G401 (cell line): ENCODE measurements at regions not wholly inside any gene's neighbourhood (a gene's known extent, or its start where the extent isn't known, plus 50 kb on each side); places are given as distances from the start of the nearest gene placed in this dataset.

Source experiments
- DNase-seq: peaks from one replicate; pipeline ENCODE4 v3.0.0-alpha.2; 2015; ENCODE audit warnings: low spot score
- in situ Hi-C: cut with HindIII; loops from 2 replicates; pipeline ENCODE4 v1.10.0; 2016; ENCODE audit warnings: low sequenced_read_pairs, mixed read lengths

DNA sequence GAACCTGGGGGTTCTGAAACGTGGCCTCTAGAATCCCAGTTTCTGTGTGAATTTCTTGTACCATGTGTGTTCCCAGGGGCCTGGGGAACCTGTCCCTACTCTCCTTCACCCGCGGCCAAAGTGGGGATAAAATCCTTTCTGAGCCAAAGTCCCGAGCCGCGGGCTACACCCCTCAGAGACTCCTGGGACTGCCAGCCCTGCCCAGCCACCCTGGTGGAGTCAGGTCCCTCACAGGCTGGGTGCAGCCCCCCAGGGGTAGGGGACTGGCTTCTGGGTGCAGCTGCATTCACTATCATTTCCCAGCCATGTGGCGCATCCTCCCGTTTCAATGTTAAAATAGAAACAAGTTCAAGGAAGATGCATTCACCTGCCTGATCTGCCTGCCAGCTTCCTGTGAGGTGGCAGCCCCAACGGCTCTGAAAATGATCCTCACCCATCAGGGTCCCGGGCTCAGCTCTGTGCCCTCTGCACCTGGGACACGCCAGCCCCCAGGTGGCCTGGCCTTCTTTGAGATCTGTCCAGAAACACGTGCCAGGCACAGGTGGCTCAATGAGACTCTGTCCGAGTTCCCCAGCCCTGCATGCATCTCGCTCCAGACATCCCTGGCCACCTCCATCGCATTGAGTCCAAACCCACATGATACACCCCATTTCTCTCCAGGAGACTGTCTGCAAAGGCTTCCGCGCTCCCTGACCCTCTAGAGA, 338.8 kb downstream of the CTTN start:
- DNase-seq, result no peak
- in situ Hi-C loops, result no loop called here

- in situ Hi-C loops, result no loop called here
- DNase-seq, result no peak
Measured at GRCh38 chr11:70737816-70738630, 339.7 kb downstream of the CTTN start.

- DNase-seq, result no peak
- in situ Hi-C loops, result no loop called here
Measured at GRCh38 chr11:70738661-70739060, 340.3 kb downstream of the CTTN start.

GRCh38 chr11:70739091-70739490, 340.8 kb downstream of the CTTN start:
- DNase-seq, result no peak
- in situ Hi-C loops, result no loop called here

DNA sequence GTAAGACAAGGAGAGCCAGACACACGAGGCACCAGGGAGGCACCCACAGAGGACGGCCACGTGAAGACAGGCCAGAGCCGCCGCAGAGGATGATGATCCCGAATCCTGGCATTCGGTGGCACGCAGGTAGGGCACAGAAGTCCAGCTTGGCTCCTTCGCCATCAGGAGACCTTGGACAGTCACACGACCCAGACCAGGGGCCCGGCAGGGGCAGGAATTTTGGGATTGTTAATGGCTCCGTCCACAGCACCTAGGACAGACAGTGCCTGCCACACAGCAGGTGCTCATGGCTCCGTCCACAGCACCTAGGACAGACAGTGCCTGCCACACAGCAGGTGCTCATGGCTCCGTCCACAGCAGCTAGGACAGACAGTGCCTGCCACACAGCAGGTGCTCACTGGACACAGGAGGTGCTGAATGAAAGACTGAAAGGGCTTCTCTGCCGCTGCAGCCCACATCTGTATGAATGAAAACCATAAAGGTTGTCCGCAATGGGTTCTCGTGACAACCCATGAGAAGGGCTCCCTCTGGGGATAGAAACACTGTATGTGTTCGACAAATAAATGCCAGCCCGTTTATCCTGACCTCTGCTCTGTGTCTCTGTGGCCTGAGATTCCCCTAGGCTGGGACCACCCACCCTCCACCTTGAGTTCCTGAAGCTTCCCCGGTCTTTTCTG, 341.6 kb downstream of the CTTN start:
- in situ Hi-C loops, result no loop called here
- no peak for DNase-seq

DNA sequence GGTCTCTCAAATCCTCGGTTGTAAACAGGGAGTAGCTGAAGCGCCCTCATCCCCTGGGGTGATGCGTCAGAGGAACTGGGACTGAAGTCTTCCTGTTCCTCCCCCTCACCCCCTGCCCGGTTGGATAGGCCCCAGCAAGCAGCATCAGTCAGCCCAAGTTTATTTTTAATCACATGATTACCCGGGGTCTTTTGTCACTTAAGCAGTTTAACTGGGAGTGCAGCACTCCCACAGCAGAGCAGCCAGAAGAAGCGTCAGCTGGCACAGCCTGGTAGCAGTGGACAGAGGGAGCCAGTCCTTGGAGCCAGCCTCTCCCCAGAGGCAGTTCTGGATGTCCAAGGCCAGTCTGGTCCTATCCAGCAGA, 342.1 kb downstream of the CTTN start:
- DNase-seq, result no peak
- in situ Hi-C loops, result no loop called here

DNA sequence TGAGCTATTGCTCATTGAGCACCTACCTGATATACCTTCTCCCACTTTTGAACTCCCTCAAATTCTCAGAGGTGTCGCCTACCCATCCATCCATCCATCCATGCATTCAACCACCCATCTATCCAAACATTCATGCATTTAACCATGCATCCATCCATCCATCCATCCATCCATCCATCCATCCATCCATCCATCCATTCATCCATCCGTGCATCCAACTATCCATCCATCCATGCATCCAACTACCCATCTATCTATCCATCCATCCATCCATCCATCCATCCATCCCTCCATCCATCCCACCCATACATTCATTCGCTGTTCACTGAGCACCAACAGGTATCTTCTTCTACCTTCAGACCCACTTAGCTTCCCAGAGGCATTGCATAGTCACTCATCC, 342.8 kb downstream of the CTTN start:
- in situ Hi-C loops, result no loop called here
- no peak for DNase-seq

DNA sequence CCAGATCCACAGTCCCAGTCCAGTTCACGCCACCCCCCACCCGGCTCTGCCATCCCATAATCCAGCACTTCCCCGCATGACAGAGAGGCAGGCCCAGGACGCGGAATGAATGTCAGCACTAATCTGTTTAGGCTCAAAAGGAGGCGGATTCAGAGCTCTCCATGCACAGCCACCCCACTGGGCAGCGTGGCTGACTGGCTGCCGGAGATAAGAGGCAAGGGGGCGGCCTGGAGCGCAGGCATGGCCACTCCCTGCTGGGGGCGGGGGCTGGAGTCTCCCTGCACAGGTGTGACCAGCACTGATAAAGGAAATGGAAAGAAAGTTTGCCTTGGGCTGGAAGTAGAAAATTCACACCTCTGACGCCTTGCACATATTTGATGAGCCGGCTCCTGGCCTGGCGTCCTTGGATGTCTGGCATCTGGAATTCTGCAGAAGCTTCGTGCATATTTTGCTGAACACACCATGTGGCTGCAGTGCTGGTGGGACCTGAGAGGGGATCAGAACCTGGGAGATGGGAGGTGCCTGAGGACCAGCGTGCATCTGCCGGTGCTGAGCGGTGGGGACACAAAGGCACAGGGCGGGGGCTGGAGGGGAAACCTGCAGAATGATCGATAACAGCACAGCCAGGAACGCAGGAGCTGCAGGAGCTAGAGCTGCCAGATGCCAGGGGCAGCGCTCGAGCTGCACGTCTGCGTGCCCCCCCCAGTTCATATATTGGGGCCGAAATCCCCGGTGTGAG, 344.4 kb downstream of the CTTN start:
- in situ Hi-C loops, result no loop called here
- no peak for DNase-seq

DNA sequence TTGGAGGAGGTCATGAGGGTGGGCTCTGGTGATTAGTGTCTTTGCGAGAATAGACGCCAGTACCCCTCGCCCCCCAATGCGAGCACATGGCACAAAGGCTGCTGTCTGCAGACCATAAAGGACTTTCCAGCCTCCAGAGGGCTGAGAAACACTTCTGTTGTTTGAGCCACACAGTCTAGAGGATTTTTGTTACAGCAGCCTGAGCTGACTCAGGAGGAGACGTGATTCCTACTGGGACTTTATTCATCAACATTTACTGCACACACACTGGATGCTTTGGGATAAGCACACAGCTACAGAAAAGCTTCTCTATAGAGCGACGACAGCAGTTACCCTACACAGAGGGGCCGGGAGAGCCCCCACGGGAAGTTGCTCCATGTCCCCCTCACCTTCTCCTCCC, 345.0 kb downstream of the CTTN start:
- DNase-seq, result no peak
- in situ Hi-C loops, result no loop called here

DNA sequence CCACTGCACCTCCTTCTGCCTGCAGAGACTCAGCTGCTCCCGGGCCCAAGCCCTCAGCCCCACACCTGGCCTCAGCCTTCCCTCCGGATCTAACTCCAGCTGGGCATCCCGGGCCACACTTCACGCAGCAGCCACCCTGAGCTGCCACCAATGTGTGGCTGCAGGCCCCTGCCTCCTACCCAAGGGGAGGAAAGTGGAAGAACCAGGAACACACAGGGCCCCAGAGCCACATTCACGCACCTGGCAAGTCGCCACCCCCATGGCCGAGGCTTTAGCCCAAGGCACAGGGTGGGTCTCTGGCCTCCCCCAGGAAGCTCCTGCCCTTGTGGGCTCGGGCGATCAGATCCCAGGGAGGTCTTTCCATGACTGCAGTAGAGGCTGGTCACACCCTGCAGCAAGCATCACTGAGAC, 345.6 kb downstream of the CTTN start:
- DNase-seq, result no peak
- in situ Hi-C loops, result no loop called here

DNA sequence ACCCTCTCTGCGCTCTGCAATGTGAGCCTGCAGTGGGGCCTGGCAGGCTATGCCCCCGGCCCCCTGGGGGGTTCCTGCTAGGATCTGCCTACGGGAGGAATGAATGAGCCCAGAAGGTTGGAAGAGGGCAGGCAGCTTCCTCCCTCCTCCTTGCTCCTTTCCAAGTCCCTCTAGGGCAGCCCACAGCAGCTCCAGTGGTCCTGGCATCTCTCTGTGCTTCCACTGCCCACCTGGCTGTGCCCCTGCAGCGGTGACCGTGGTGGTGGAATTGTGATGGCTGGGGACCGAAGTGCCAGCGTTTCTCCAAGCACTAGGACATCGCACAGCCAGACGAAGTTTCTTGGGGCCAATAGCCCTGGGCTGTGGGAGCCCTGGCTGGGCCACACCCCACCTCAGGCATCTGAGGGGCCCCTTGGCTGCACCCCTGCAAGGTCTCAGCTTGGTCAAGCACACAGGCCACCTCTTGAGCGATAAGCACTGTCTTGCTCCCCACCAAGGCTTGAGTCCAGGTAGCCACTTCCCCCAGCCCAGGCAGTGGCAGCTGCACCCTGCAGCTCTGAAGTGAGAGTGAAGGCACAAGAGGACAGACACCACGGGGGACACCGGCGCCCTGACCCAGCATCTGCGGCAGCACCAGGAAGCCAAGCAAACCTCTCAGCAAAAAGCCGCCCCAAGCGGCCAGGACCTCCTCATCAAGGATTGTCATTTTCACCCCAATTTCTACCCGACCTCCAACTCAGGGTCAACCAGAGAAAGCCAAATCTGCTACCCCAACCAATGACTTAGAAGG, 346.3 kb downstream of the CTTN start:
- in situ Hi-C loops, result no loop called here
- no peak for DNase-seq

- in situ Hi-C loops, result no loop called here
- DNase-seq, result no peak
Measured at GRCh38 chr11:70745451-70745850, 347.1 kb downstream of the CTTN start.

DNA sequence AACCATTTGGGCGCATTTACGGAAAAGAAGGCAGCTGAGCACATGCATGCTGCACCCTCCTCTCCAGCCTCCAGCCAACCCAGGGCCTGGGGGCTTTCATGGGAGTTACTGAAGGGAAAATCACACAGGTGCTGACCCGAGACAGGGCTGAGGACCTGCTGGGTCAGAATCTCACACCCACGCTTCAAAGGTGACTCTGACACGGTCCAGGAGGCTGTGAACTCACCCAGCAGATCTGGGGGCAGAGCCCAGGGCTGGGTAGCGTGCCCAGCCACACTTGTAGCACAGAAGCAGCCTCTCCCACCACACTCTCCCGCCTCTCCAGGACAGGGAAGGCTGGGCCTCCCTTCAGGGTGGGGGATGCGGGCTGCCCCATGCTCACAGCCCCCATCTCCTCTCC, 347.6 kb downstream of the CTTN start:
- in situ Hi-C loops, result no loop called here

GRCh38 chr11:70746351-70746750, 348.0 kb downstream of the CTTN start:
- no peak for DNase-seq
- in situ Hi-C loops, result no loop called here

More for the DNA sequence above, 347.6 kb downstream of the CTTN start:
- DNase-seq, result no peak

DNA sequence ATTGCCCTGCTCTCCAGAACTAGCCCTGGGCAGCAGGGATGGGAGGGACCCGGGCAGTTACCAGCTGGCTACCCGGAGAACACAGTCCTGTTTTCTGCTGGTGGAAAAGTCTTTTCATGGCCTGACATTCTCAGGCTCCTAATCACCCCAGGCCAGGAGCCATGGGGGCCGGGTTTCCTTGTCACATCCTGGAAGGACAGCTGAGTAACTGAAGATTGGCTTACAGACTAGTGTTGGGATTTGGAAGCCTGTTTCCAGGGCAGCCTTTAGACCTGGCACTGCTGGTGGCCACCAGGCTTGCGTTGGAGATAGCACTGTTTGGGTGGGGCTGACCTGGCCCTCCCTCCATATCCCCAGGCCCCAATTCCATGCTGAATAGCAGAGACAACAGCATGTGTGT, 349.0 kb downstream of the CTTN start:
- no peak for DNase-seq
- in situ Hi-C loops, result no loop called here

- in situ Hi-C loops, result no loop called here
- no peak for DNase-seq
Measured at GRCh38 chr11:70747921-70748320, 349.6 kb downstream of the CTTN start.

DNA sequence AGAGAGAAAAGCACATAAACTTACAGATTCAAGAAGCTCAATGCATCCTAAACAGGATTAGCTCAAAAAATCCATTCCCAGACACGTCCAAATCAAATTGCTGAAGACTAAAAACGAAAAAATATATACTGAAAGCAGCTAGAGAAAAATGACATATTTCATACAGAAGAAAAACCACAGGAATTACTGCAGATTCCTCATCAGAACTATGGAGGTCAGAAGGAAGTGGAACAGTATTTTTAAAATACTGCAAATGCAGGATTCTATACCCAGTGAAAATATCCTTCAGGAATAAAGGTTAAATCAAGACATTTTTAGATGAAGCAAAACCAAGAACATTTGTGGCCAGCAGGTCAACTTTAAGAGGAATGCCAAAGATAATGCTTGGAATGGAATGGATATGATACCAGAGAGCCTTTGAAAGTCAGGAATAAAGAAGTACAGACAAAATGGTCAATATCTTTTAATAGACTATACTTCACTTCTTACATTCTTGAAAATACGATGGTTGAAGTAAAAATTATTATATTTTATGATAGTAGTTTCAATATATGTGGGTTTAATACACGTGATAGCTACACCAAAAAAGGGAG, 352.9 kb downstream of the CTTN start:
- no peak for DNase-seq
- in situ Hi-C loops, result no loop called here

- in situ Hi-C loops, result no loop called here
- peak; percentile 69 for DNase-seq
Measured at GRCh38 chr11:70755410-70756158, 357.3 kb downstream of the CTTN start.
